IMR-90 (cell line): ENCODE measurements at regions not wholly inside any gene's neighbourhood (a gene's known extent, or its start where the extent isn't known, plus 50 kb on each side); places are given as distances from the start of the nearest gene placed in this dataset.

Experiments
- BHLHE40 ChIP-seq: fragments of 150-350 bp; IDR thresholded peaks from 2 replicates; pipeline ENCODE4 v1.6.1; 2016; ENCODE audit warnings: mild to moderate bottlenecking, low read depth, low read length
- MAFK ChIP-seq: IDR thresholded peaks from 2 replicates; pipeline ENCODE4 v1.6.1; 2012; ENCODE audit warnings: low read depth, low read length, improper control_type of control experiment
- POLR2A ChIP-seq: IDR thresholded peaks from 2 replicates; pipeline ENCODE4 v1.6.1; 2012; ENCODE audit warnings: mild to moderate bottlenecking, low read depth, low read length
- RAD21 ChIP-seq: IDR thresholded peaks from 2 replicates; pipeline ENCODE4 v1.6.1; 2012; ENCODE audit warnings: low read length, improper control_type of control experiment
- RFX5 ChIP-seq: IDR thresholded peaks from 2 replicates; pipeline ENCODE4 v1.8.0; 2012; ENCODE audit warnings: low read depth, mild to moderate bottlenecking, low read length, moderate library complexity
- TF ChIP-seq, protein P1 (sequence below): conservative IDR thresholded peaks from 2 replicates; pipeline ENCODE4 v1.5.1; 2012; ENCODE audit warnings: mild to moderate bottlenecking, low read depth, low read length, improper control_type of control experiment
- TF ChIP-seq, protein P2 (sequence below): fragments of 150-350 bp; IDR thresholded peaks from 2 replicates; pipeline ENCODE4 v1.6.1; 2017; ENCODE audit warnings: mild to moderate bottlenecking, antibody characterized with exemption, low read length, low read depth
- TF ChIP-seq, protein P3 (sequence below): fragments of 150-350 bp; IDR thresholded peaks from 2 replicates; pipeline ENCODE4 v1.6.1; 2016; ENCODE audit warnings: low read depth, mild to moderate bottlenecking, low read length, moderate library complexity, borderline replicate concordance

GRCh38 chr6:93059911-93060310 is 359.4 kb downstream of the EPHA7 start:
- TF ChIP-seq, protein P1, sequence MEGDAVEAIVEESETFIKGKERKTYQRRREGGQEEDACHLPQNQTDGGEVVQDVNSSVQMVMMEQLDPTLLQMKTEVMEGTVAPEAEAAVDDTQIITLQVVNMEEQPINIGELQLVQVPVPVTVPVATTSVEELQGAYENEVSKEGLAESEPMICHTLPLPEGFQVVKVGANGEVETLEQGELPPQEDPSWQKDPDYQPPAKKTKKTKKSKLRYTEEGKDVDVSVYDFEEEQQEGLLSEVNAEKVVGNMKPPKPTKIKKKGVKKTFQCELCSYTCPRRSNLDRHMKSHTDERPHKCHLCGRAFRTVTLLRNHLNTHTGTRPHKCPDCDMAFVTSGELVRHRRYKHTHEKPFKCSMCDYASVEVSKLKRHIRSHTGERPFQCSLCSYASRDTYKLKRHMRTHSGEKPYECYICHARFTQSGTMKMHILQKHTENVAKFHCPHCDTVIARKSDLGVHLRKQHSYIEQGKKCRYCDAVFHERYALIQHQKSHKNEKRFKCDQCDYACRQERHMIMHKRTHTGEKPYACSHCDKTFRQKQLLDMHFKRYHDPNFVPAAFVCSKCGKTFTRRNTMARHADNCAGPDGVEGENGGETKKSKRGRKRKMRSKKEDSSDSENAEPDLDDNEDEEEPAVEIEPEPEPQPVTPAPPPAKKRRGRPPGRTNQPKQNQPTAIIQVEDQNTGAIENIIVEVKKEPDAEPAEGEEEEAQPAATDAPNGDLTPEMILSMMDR: no peak
- TF ChIP-seq POLR2A (no peak), RAD21 (no peak), BHLHE40 (no peak), RFX5 (no peak), MAFK (0 out of 2 replicates have a peak, but pooled peaks have one; percentile 25)
- TF ChIP-seq, protein P2, sequence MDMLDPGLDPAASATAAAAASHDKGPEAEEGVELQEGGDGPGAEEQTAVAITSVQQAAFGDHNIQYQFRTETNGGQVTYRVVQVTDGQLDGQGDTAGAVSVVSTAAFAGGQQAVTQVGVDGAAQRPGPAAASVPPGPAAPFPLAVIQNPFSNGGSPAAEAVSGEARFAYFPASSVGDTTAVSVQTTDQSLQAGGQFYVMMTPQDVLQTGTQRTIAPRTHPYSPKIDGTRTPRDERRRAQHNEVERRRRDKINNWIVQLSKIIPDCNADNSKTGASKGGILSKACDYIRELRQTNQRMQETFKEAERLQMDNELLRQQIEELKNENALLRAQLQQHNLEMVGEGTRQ: no peak
- TF ChIP-seq, protein P3, sequence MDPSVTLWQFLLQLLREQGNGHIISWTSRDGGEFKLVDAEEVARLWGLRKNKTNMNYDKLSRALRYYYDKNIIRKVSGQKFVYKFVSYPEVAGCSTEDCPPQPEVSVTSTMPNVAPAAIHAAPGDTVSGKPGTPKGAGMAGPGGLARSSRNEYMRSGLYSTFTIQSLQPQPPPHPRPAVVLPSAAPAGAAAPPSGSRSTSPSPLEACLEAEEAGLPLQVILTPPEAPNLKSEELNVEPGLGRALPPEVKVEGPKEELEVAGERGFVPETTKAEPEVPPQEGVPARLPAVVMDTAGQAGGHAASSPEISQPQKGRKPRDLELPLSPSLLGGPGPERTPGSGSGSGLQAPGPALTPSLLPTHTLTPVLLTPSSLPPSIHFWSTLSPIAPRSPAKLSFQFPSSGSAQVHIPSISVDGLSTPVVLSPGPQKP: no peak
